Gastroesophageal sphincter (tissue), 3 donors: ENCODE measurements at regions not wholly inside any gene's neighbourhood (a gene's known extent, or its start where the extent isn't known, plus 50 kb on each side); places are given as distances from the start of the nearest gene placed in this dataset.

Source experiments
- CTCF ChIP-seq, 4 experiments: fragments of 200-600 bp in 2 of 4; fragments of 450-650 bp in 2 of 4; sonication (generic) in 1 of 4; IDR thresholded peaks; one replicate each; pipeline ENCODE4 v1.5.1; 2017 to 2019; ENCODE audit warnings: antibody characterized with exemption in 4 of 4, mild to moderate bottlenecking in 2 of 4, moderate library complexity in 2 of 4
- EP300 ChIP-seq: sonication (generic); formaldehyde crosslinking; IDR thresholded peaks from one replicate; pipeline ENCODE4 v1.6.1; 2017; ENCODE audit warnings: antibody characterized with exemption, mild to moderate bottlenecking
- POLR2A ChIP-seq, 2 donors: fragments of 450-650 bp; IDR thresholded peaks; one replicate each; pipeline ENCODE4 v1.6.1; 2017; ENCODE audit warnings: antibody characterized with exemption in 2 of 2, mild to moderate bottlenecking in 2 of 2, moderate library complexity in 1 of 2
- POLR2AphosphoS5 ChIP-seq: sonication (generic); formaldehyde crosslinking; IDR thresholded peaks from one replicate; pipeline ENCODE4 v1.6.1; 2017; ENCODE audit warnings: antibody characterized with exemption

GRCh38 chr6:103409475-103409874, 1450.2 kb downstream of the HACE1 start:
- TF ChIP-seq CTCF (IDR thresholded peaks at IDR 0.05) (no peak), POLR2A (IDR thresholded peaks at IDR 0.05) (no peak), POLR2AphosphoS5 (no peak), EP300 (no peak)
